ENCODE measurements at regions not wholly inside any gene's neighbourhood (a gene's known extent, or its start where the extent isn't known, plus 50 kb on each side); places are given as distances from the start of the nearest gene placed in this dataset.

- TF ChIP-seq POLR2A (IDR thresholded peaks at IDR 0.05; ENCODE audit: extremely low read depth, insufficient read length), result no peak
- TF ChIP-seq CTCF (IDR thresholded peaks at IDR 0.05; ENCODE audit: low read depth, low read length), result no peak
- TF ChIP-seq MAX (IDR thresholded peaks at IDR 0.05; ENCODE audit: low read depth, low read length), result no peak
- no peak for TF ChIP-seq MYC (IDR thresholded peaks at IDR 0.05; ENCODE audit: low read depth, low read length)
- peak; percentile 36 for DNase-seq (ENCODE audit: low read depth)
- H3K4me3 ChIP-seq (ENCODE audit: low read depth, low read length), result no peak overlapping the region
Observed at GRCh38 chr2:134124047-134124753, 129.7 kb upstream of the MGAT5 start.

DNA sequence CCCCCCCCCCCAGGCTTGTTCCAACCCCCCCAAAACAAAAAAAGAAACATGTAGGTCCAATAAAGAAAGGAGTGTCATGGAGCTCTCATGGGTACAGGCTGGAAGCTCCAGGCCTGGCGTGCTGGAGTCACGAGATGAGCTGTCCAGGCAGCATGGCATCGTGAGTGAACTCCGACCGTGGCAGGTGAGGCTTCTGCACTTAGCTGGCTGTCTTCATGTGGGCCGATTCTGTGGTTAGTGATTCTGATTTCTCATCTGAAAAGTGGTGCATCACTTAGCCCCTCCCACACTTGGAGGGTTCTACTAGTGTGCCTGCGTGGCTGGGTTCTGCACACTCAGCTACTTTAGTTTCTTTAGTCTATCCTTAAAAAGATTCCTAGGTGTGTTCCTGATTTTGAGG is 126.4 kb upstream of the MGAT5 start:
- H3K4me3 ChIP-seq (ENCODE audit: low read depth, low read length), result no peak overlapping the region
- no peak for DNase-seq (ENCODE audit: low read depth)
- TF ChIP-seq POLR2A (IDR thresholded peaks at IDR 0.05; ENCODE audit: extremely low read depth, insufficient read length), result no peak
- TF ChIP-seq CTCF (IDR thresholded peaks at IDR 0.05; ENCODE audit: low read depth, low read length), result no peak
- no peak for TF ChIP-seq MYC (IDR thresholded peaks at IDR 0.05; ENCODE audit: low read depth, low read length)
- TF ChIP-seq MAX (IDR thresholded peaks at IDR 0.05; ENCODE audit: low read depth, low read length), result no peak

DNA sequence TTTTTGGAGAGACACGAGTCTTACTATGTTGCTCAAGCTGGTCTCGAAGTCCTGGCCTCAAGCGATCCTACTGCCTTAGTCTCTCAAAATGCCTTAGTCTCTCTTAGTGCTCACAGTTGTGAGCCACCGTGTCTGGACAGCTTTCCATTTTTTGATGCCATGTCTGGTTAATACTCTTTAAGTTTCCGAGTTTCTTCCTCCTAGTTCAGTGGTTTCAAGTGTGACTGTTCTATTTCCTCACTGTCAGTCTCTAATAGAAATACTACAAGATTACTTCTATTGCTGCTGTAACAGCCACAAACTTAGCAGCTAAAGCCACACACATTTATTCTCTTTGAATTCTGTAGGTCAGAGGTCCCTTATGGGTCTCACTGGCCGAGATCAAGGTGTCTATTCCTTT is 125.1 kb upstream of the MGAT5 start:
- no peak for TF ChIP-seq POLR2A (IDR thresholded peaks at IDR 0.05; ENCODE audit: extremely low read depth, insufficient read length)
- DNase-seq (ENCODE audit: low read depth), result no peak
- H3K4me3 ChIP-seq (ENCODE audit: low read depth, low read length), result no peak overlapping the region

DNA sequence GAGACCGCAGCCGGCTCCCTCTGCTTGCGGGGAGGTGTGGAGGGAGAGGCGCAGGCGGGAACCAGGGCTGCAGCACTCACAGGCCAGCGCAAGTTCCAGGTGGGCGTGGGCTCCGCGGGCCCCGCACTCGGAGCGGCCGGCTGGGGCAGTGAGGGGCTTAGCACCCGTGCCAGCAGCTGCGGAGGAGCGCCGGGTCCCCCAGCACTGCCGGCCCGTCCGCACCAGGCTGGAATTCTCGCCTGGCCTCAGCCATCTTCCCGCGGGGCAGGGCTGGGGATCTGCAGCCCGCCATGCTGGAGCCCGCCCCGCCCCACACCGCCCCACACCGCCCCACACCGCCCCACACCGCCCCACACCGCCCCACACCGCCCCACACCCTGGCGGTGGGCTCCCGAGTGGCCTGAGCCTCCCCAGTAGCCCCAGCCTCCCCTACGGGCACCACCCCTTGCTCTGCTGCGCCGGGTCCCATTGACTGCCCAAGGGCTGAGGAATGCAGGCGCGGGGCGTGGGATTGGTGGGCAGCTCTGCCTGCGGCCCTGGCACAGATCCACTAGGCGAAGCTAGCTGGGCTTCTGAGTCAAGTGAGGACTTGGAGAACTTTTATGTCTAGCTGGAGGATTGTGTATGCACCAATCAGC is 123.9 kb upstream of the MGAT5 start:
- TF ChIP-seq CTCF (IDR thresholded peaks at IDR 0.05; ENCODE audit: low read depth, low read length) (no peak), POLR2A (IDR thresholded peaks at IDR 0.05; ENCODE audit: extremely low read depth, insufficient read length) (no peak)
- no peak overlapping the region for H3K4me3 ChIP-seq (ENCODE audit: low read depth, low read length)
- DNase-seq (ENCODE audit: low read depth), result no peak

- TF ChIP-seq POLR2A (IDR thresholded peaks at IDR 0.05; ENCODE audit: extremely low read depth, insufficient read length) (no peak), MYC (IDR thresholded peaks at IDR 0.05; ENCODE audit: low read depth, low read length) (no peak), MAX (IDR thresholded peaks at IDR 0.05; ENCODE audit: low read depth, low read length) (no peak), CTCF (IDR thresholded peaks at IDR 0.05; ENCODE audit: low read depth, low read length) (no peak)
- DNase-seq (ENCODE audit: low read depth), result no peak
Observed at GRCh38 chr2:134131681-134132489, 122.0 kb upstream of the MGAT5 start.

DNA sequence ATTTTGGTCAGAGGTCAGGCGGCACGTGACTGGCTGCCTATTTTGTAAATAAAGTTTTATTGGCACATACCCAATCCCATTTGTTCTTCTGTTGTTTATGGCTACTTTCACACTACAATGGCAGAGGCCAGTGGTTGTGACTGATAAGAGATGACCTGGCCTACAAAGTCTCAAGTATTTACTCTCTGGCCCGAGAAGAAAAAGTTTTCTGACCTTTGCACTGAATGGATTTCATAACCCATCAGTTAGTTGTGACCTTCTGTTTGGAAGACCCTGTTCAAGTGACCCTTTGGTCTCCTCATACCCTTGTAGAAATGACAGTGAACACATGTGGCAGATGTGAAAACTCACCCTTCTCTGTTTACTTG is 121.4 kb upstream of the MGAT5 start:
- no peak overlapping the region for H3K4me3 ChIP-seq (ENCODE audit: low read depth, low read length)
- DNase-seq (ENCODE audit: low read depth), result no peak
- no peak for TF ChIP-seq POLR2A (IDR thresholded peaks at IDR 0.05; ENCODE audit: extremely low read depth, insufficient read length)
- TF ChIP-seq MAX (IDR thresholded peaks at IDR 0.05; ENCODE audit: low read depth, low read length), result no peak
- TF ChIP-seq CTCF (IDR thresholded peaks at IDR 0.05; ENCODE audit: low read depth, low read length), result no peak
- TF ChIP-seq MYC (IDR thresholded peaks at IDR 0.05; ENCODE audit: low read depth, low read length), result no peak

More at GRCh38 chr2:134131681-134132489, 122.0 kb upstream of the MGAT5 start:
- no peak overlapping the region for H3K4me3 ChIP-seq (ENCODE audit: low read depth, low read length)

Data from NB4 (cell line).